HG03175 (cell line): ENCODE measurements at regions not wholly inside any gene's neighbourhood (a gene's known extent, or its start where the extent isn't known, plus 50 kb on each side); places are given as distances from the start of the nearest gene placed in this dataset.
"Not testable (repeated sequence)": the region's sequence is repeated elsewhere in the genome, so short reads cannot be mapped to it uniquely, and the experiment has no call there.

ENCODE experiments used
- ATAC-seq: cut with Tn5 transposase; IDR thresholded peaks from one replicate; pipeline ENCODE4 v1.9.1; 2021; ENCODE audit warnings: mild to moderate bottlenecking, moderate library complexity; ENCODE audit not compliant: unreplicated experiment

DNA sequence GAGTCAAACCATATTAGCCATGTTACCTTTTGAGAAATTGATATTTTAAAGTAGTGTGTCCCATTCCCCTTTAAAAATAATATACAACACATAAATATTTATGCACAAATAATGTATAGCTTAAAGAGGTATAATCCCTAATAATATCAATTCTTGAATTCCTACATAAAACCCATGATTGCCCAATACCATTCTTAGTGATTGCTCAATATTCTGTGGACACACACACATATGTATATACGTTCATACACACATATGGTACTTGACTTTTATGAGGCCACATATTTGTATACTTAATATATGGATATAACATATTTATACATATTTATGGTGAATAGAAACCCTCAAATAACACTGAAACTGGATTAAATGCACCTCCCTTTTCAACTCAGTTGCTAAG is 367.4 kb downstream of the ZBBX start:
- no peak for ATAC-seq

DNA sequence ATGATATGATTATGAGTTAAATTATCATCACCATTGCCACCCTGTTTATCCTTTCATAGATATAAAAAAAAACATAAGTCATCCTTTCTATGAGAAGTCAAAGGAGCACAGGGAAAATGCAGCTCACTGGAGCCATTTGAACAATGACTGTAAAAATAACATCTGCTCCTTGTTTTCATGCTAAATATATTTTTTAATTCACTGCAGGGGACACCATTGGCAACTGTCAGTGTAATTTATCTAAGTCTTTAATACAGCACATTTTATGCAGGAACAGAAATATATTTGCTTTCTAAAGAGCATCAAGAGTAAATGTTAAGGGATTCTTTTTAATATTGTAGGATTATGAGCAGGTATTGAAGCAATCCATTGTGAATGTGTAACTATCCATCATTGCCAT is 371.3 kb downstream of the ZBBX start:
- no peak for ATAC-seq

DNA sequence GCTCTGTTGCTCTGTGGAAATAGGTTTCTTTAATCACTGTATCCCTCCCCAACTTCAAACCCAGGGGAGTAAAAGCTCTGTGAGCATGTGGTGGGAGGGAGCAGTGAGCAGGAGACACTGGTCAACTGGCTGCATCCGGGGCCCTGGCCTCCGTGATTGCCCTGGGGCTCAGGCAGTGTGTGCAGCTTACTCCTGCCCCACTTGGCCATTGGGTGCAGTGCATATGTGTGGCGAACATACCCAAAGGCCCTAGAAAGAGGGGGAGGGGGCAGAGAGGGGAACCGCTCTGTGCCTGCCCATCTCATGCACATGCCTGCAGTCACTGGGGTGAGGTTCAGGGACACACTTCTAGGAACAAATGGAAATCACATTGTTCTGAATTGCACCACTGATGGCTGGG is 378.7 kb downstream of the ZBBX start:
- no peak for ATAC-seq

DNA sequence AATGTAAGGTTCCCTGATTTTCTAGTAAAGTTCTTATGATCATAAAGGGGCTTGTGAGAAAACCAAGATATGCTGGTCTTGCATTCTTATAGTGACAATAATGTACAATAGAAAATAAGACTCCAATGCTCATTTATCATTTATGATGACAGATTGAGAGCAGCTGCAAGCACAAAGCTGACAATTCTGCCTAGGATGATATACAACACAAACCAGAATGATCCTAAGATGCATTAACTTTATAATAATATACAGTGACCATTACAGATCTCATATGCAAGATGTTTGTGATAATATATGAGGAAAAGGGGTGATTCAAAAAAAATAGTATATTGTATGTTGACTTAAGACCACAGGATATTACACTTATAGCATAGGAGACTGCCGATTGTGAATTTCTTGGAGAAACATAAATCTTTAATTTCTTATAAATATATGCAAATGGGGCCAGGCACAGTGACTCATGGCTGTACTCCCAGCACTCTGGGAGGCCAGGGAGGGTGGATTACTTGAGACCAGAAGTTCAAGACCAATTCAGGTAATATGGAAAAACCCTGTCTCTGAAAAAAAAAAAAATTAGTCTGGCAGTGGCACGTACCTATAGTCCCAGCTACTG is 387.0 kb downstream of the ZBBX start:
- no peak for ATAC-seq

DNA sequence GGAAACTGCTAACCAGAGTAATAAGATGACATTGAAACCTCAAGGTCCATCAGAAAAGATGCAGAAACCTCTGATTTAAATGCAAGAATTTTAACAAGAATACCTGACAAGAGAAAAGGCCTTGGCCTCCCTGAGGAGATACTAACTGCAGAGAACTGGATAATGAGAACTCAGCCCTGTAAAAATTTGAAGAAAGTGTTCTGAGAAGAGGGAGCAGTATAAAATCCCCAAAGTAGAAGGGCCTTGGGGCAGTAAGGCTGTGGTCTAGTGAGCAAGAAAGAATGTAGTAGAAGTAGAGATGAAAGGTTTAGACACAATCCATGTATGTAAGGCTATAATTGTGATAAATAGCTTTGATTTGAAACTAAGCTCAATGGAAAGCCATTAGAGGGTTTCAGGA is 394.1 kb downstream of the ZBBX start:
- ATAC-seq = no peak

DNA sequence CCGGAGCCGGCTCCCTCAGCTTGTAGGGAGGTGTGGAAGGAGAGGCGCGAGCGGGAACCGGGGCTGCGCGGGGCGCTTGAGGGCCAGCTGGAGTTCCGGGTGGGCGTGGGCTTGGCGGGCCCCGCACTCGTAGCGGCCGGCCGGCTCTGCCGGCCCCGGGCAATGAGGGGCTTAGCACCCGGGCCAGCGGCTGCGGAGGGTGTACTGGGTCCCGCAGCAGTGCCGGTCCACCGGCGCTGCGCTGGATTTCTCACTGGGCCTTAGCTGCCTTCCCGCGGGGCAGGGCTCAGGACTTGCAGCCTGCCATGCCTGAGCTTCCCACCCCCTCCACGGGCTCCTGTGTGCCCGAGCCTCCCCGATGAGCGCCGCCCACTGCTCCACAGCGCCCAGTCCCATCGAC is 404.3 kb downstream of the ZBBX start:
- not testable (repeated sequence) for ATAC-seq

DNA sequence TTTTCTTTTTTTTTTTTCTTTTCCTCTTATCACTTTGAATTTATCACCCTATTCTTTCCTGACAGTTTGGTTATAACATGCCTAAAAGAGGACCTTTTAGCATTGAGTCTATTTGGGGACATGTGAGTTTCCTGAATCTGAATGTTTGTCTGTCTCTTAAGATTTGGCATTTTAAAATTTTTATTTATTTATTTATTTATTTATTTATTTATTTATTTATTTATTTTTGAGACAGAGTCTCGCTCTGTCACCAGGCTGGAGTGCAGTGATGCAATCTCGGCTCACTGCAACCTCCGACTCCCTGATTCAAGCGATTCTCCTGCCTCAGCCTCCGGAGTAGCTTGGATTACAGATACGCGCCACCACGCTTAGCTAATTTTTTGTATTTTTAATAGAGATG is 412.4 kb downstream of the ZBBX start:
- not testable (repeated sequence) for ATAC-seq

DNA sequence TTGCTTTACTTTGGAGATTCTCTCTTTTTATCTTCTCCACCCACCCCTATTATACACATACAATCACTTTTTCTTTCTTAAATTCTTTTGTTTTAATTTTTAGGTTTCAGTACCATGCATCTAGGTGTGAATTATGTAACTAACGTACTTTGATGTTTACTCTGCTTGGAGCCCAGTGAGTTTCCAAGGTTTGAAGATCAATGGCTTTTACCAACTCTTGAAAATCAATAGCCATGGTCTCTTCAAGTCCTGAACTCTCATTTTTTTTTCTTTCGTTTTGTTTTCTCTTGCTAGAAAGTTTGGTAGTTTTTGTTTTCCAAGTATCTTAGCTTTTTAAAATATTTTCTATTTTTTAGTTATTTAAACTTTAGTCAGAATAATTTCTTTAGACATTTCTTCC is 417.2 kb downstream of the ZBBX start:
- ATAC-seq = no peak

DNA sequence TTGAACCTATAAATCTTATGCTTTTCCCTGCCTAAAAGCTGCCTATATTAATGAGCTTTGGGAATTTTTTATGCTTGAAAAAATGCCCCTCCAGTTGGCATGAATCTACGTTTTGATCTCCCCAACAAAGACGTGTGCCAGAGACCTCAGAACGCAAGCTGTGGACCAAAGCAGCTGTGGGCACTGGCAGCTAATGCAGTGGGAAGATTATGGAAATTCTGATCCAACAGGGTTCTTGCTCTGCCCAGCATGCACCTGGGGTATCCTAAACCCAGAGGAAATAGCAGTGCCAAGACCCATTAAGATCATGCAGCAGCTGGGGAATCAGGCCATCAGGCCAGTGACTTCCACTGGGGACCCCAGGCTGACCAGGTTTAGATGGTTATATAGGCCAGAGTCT is 423.0 kb downstream of the ZBBX start:
- no peak for ATAC-seq

DNA sequence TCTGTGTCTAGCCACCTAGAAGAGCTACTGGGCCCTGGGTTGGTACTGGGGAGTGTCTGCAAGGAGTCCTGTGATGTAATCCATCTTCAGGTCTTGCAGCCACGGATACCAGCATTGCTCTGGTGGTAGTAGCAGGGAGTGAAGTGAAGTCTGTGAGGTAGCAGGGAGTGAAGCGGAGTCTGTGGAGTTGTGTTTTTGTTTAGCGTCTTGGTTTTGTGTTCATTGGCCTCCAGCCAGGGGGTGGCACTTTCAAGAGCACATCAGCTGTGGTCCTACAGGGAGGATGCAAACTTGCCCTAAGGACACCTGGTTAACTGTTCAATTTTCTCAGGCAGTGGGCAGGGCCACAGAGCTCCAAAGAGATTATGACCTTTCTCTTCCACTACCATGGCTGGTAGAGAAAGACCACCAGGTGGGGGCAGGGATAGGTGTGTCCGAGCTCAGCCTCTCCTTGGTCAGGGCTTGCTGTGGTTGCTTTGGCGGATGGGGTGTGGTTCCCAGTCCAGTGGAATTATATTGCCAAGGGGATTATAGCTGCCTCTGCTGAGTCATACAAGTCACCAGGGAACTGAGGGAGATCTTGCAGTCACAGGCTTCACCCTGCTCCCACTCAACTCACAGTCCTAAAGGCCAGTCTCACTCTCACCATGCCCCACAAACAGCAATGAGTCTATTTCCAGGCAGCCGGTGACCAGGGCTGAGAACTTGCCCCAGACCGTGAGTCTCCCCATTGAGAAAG is 424.7 kb downstream of the ZBBX start:
- ATAC-seq = no peak

DNA sequence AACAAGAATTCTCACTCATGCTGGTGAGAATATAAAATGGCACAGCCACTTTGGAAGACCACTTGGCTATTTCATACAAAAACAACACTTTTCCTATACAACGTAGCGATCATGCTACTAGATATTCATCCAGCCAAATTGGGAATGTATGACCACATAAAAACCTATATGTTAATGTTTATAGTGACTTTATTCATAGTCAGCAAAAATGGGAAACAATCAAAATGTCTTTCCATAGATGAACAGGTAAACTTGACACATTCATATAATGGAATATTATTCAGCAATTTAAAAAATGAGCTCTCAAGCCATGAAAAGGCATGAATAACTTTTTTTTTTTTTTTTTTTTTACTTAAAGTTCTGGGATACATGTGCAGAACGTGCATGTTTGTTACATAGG is 445.2 kb downstream of the ZBBX start:
- no peak for ATAC-seq

DNA sequence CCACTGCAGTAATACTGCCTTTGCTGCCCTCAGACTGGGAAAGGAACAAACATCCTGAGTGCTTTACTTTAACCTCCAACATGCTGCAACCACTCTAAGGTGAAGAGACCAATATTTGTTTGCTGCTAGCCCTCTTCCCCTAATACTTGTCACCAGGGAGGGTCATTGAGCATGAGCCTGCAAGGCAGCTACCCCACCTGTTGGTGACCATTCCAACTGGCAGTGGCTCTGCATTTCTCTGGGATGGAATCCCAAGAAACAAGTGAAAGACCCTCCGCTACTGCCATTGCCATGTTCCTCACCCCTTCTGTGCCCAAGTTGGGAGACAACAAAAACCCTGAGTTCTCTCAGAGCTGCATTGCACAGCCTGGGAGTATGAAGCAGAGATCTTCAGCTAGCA is 462.7 kb downstream of the ZBBX start:
- ATAC-seq = no peak

DNA sequence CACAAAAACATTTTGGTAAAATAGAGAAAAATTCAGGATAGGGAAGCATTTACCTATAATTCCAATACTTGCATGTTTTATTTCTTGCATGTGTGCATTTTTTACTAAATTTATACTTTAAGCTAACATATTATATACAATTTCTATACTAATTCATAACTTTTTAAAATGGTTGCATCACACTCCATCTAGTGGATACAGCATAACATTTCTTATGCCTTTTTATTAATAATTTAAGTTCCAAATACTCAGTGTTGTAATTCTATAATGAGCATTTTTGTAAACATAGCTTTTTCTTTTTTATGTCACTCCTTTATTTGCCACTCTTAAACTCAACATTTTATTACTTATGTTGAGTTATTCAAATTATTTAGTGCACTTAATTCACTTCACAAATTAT is 477.7 kb downstream of the ZBBX start:
- ATAC-seq = no peak

DNA sequence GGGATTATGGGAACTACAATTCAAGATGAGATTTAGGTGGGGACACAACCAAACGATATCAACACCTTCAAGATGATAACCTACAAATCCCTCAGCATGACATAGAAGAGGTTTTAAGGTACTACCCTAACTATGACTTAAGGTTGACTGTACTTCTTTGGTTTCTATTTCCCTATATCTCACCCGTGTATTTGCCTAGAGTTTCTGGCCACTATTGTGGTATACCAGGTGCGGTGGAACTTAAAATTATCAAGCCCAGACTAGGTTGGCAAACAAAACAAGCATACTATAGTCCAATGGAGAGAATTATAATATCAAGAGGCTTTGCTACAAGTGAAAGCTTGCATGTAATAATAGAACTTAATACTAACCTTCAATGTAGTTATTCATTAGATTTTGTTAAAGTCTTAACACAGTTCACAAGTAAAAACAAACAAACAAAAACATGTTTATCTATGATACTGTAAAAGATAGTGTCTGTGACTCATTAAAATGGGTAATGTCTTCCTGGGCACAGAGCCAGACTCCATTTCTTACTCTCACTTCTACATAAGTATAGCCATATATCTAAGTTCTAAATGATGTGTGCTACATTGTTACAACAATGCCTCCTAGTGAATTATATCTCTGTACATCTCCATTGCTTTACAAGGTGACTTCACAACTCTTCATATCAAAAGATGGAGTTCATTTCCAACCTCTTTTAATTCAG is 479.1 kb downstream of the ZBBX start:
- ATAC-seq = no peak

DNA sequence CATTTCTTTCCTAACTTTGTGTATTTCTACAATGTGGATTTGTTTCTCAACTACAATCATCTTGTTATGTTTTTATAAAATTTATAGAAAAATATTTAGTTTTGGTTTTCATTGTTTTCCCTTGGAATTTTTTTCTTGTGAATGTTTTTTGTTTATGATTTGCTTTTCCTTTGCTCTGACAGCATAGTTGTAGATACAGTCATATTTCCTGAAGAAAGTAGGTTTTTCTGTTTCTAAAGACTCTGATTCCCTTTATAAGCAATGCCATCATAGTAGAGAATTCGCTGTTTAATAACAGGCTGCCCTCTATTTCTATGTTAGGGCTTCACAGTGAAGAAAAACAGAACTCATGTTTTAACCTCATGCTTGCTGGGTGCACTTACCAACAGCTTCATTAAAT is 482.3 kb downstream of the ZBBX start:
- ATAC-seq = no peak

DNA sequence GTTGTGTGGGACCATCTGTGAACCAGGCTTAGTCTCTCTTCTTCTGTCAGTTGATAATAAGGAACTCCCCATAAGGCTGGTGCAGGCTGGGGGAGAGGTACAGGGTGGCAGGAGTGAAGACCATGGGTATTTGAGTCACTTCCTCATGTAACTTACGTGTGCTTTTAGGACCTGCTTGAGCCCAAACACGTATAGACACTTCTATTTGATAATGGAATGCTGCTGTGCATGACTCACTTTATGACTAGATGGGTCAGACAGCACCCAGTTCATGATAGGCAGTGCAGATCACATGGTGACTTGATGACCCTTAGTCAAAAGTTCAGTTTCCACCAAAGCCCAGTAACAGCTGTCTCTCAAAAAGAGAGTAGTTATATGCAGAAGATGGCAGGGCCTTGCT is 490.9 kb downstream of the ZBBX start:
- ATAC-seq = no peak

DNA sequence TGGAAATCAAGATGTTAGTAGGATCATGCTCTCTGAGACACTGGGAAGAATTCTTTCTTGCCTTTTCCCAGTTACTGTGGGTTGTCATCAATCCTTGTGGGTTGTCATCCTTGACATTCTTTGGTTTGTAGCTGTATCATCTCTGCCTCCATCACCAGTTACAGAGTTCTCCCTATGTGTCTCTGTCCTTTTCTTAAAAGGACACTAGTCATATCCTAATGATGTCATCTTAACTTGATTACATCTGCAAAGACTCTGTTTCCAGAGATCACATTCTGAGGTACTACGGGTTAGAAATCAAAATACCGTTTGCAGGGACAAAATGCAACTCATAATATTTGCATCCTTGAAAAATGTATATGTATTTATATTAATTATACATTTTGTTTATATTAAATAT is 500.4 kb downstream of the ZBBX start:
- ATAC-seq = no peak

DNA sequence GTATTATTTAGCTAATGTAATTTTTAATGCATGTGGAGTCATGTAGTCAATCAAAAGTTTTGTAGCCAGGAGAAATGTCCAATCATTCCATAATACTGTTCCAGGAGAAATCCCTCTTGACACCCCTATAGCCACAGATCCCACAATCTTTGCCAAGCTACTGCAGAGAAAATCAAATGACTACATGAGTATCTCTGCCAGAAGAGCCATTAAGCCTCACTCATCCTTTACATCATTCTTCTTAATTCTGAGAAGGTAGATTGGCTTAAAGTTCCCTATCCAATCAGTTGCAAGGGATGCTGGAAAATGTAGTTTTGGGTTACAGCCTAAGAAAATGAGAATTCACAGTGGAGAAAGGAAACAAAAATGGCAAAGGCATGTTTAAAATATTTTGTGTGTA is 502.1 kb downstream of the ZBBX start:
- no peak for ATAC-seq

DNA sequence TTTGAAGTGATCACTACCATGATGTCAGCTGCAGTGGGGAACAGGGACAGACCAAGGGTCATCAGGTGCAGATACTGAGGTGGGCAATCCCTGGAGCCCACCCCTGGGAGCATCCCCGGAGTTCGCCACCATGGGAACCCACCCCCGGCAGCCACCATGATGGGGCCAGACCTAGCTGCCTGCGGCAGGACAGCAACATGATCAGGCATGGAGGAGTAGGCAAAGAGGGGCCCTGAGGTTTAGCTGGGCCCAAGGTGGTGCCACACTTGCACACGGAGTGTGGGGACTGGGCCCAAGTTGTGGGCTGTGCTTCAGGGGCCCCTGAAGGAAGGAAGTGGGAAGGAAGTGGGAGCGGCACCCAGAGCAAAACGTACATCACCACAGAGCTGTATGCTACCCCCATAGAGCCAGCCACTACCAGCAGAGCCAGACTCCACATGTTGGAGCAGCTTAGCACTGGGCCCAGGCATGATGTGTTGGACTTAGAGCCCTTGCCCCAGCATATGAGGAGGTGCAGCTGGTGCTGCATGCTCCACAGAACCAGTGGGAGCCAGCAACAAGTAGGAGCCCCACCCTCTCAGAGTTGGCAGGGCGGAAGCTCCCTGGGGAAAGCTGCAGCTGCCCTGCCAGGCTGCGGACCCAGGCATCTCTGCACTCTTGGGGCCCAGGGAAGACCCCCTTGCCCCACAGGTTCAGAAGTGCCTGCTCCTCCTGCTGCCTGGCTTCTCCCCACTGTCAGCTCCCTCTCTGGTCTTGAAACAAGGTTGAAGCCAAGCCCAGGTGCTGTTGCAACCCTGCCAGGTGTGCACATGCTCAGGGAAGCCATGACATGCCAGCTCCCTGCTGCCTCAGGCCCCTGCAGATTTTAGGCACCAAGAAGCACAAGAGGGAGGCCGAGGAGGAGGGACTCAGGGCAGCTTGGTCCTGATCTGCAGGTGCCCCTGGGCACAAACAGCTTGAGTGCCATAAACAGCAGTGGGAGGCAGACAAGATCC is 515.3 kb downstream of the ZBBX start:
- ATAC-seq = no peak

DNA sequence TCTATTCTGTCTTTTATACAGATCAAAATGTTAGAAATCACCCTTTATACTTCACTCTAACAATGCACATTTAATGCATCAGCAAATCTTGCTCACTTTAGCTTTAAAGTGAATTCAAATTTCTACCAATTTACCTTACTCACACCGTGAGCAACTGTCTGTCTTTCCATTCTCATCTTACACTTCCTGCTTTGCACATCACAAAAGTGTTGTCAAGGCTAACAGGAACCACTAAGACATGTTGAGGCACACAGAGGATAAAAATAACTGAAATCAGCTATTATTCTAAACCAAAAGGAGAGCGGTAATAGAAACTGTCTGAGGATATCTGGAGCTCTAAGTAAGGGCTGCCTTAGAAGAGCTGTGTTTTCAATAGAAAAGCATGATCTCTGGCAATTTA is 519.9 kb downstream of the ZBBX start:
- ATAC-seq = no peak

DNA sequence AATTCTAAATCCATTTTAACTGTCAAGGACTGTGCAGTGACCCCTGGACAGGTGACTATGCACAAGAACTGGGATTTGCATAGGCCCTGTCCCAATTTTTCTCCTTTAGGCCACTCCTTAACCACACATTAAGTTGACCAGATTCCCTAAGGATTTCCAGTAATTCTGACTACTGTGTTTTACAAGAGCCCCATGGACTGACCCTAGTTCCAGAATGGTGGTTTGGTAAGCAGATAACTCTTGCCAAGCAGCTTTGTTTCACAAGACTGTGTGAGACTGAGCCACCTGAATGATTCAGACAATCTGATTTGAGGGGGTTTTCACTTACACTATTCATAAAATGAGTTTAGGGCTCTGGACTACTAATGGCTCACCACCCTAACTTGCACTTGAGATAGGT is 535.8 kb downstream of the ZBBX start:
- ATAC-seq = no peak
